ENCODE measurements at regions not wholly inside any gene's neighbourhood (a gene's known extent, or its start where the extent isn't known, plus 50 kb on each side); places are given as distances from the start of the nearest gene placed in this dataset.

- intact Hi-C loops (cut with DNase I), result no loop called here
- no peak for DNase-seq (ENCODE audit: low spot score)
Measured at GRCh38 chr2:67234440-67234839, 162.7 kb upstream of the ETAA1 start.

GRCh38 chr2:67237288-67237687 is 159.8 kb upstream of the ETAA1 start:
- no peak for DNase-seq (ENCODE audit: low spot score)
- intact Hi-C loops (cut with DNase I), result no loop called here

DNA sequence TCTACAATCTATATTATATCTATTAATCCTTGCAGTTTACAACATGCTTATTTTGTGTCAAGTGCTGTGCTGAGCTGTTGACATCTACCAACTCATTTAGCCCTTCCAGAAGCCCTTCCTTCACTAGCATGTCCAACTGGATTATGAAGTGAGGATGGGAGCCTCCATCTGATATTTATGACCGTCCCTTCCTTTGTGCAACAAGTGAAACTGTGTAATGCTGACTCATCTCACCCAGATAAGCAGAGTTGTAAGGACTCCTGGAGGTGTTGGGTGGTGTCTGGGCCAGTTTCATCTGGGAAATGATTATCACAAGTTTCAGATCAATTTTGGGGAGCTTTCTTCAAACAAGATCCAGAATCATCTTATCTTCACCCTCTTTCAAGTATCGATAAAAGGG is 156.6 kb upstream of the ETAA1 start:
- intact Hi-C loops (cut with DNase I), result no loop called here
- no peak for DNase-seq (ENCODE audit: low spot score)

GRCh38 chr2:67241453-67241852 is 155.7 kb upstream of the ETAA1 start:
- DNase-seq (ENCODE audit: low spot score), result no peak
- intact Hi-C loops (cut with DNase I), result no loop called here

DNA sequence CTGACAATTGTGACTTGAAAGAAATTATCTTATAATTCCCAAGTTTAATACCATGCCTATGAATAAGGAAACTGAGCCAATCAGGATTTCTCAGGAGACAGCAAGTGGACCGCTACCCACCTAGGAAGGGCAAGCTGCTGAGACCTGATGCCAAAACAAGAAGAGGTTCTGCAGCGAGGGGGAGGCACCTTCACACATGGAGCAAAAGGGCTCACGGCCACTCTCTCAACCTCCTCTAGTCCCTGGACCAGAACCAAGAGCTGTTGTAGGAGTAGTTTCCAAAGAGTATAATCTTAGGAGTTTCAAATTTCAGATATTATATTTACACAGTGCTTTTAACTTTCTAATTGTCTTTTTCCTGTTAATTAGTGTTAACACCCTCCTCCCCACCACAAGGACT is 154.7 kb upstream of the ETAA1 start:
- DNase-seq (ENCODE audit: low spot score), result no peak
- intact Hi-C loops (cut with DNase I), result no loop called here

DNA sequence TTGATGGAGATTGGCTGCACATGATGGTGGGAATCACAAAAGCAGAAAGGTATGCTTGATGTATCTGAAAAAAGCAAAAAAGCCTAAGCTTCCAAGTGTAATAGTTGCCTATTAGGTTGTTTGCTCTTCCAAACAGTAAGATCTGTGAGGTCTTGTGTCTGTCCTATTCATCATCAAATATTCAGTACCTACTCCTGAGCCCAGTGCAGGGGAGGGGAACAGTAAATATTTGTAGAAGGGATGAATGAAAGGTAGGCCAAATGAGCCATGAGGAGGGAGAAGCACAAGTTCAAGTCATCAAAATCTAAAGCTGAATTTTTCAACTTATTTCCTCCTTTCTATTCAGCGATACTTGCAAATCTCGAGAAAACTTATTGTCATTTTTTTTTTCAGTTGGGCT is 153.2 kb upstream of the ETAA1 start:
- no peak for DNase-seq (ENCODE audit: low spot score)
- intact Hi-C loops (cut with DNase I), result no loop called here

- DNase-seq (ENCODE audit: low spot score), result no peak
- intact Hi-C loops (cut with DNase I), result no loop called here
Measured at GRCh38 chr2:67246791-67247190, 150.3 kb upstream of the ETAA1 start.

GRCh38 chr2:67251741-67252140 is 145.4 kb upstream of the ETAA1 start:
- intact Hi-C loops (cut with DNase I), result no loop called here
- DNase-seq (ENCODE audit: low spot score), result no peak

DNA sequence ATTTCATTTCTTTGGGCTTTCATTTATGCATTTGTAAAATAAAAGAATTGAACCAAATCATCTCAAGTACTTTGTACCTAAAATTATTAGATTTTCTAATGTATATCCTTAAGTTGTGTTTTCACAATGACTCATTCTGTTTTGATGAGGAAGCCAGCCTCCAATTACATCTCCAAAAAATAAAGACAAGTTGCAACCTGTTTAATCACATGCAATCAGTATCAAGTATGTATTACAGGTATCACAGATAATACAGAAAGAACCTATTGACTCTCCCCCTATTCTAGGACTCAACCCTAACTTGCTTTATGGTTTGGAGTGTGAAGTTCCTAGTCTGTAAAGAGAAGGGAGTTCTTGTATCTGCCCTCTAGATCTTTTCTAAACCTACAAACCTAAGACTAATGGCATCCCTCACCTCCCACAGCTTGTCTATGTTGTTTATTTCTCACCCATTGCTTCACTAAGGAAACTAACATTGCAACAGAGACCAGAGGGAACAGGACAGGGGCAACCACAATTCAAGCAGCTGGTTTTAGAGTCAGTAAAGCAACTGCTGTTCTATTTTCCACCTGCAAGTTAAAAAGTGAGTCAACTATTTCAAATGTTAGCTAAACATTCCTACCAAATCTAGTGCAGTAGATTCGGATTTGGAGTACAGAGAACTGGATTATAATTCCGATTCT is 141.1 kb upstream of the ETAA1 start:
- DNase-seq (ENCODE audit: low spot score), result no peak
- intact Hi-C loops (cut with DNase I), result no loop called here

DNA sequence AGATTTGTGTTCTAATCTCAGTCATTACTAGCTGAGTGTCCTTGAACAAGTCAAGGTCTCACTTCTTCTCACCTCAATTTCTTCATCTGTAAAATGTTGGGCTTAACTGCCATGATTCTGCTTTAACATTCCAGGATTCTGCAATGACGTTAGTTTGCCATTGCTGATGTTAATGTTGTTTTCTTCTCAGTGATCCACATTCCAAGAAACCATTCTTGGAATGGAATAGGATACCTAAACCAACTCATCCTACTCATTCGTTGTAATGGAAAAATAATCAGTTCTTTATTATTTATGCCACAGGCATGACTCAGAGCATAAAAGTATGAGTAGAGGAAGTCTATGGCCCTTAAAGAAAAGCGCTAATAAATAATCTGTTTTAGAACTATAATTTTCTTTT is 140.2 kb upstream of the ETAA1 start:
- DNase-seq (ENCODE audit: low spot score), result no peak
- intact Hi-C loops (cut with DNase I), result no loop called here

GRCh38 chr2:67258122-67258521 is 139.0 kb upstream of the ETAA1 start:
- DNase-seq (ENCODE audit: low spot score), result no peak
- intact Hi-C loops (cut with DNase I), result no loop called here

GRCh38 chr2:67258831-67259230 is 138.3 kb upstream of the ETAA1 start:
- intact Hi-C loops (cut with DNase I), result no loop called here
- DNase-seq (ENCODE audit: low spot score), result no peak

GRCh38 chr2:67259556-67260342 is 137.4 kb upstream of the ETAA1 start:
- intact Hi-C loops (cut with DNase I), result no loop called here
- no peak for DNase-seq (ENCODE audit: low spot score)

- DNase-seq (ENCODE audit: low spot score), result no peak
- intact Hi-C loops (cut with DNase I), result no loop called here
Measured at GRCh38 chr2:67260343-67261277, 136.5 kb upstream of the ETAA1 start.

- intact Hi-C loops (cut with DNase I), result no loop called here
- no peak for DNase-seq (ENCODE audit: low spot score)
Measured at GRCh38 chr2:67267241-67267640, 129.9 kb upstream of the ETAA1 start.

GRCh38 chr2:67268797-67269196 is 128.3 kb upstream of the ETAA1 start:
- no peak for DNase-seq (ENCODE audit: low spot score)
- intact Hi-C loops (cut with DNase I), result no loop called here

DNA sequence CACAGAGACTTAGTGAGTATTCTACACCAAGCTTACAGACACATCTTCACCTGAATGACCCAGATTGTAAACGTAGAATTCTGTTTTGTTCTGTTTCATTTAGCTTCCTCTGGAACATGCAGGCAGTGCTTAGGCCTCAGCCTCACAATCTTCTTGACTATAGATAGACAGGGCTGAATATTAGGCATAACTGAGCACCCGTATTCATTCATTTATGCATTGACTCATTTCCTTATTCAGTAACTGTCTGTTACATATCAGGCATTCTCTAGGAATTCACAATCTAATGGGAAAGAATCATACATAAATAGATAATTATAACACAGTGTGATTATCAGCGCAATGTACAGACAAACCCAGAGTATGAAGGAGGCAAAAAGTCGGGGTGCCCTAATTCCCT is 124.9 kb upstream of the ETAA1 start:
- no peak for DNase-seq (ENCODE audit: low spot score)
- intact Hi-C loops (cut with DNase I), result no loop called here

GRCh38 chr2:67277450-67277849 is 119.7 kb upstream of the ETAA1 start:
- intact Hi-C loops (cut with DNase I), result no loop called here
- DNase-seq (ENCODE audit: low spot score), result no peak

DNA sequence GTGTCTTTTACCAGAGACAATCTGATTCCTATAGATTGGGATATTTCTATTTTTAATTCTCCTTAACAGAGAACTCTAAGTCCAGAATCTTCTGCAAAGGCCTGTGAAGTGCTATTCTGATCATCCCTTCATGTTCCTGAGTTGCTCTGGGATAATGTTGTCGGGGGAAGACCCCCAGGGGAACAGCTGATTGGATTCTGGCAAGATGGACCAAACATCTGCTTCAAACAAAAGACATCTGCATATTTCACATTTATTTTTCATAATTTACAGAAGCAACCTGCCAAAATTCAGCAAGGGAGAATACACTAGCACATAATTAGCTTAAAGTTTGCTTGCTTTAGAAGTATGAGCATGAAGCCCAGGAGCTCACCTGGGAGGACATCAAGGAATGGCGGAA is 116.0 kb upstream of the ETAA1 start:
- no peak for DNase-seq (ENCODE audit: low spot score)

DNA sequence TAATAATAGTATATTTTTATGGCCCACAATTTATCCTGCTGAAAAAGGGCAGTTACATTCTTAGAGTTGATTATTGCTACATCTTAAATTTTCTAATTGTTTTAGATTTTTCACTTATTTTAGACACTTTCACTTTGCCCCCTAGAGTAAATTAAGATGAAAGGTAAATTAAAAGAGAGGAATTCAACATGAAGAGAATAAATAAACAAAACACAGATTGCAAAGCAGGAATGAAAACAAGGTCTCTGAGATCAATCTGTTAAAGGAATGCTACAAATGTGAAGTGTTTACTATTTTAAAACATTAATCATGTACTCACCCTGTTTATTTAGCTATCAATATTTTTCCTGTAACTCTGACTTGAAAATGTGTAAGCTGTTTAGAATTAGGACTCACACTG is 113.5 kb upstream of the ETAA1 start:
- DNase-seq (ENCODE audit: low spot score), result no peak
- intact Hi-C loops (cut with DNase I), result no loop called here

More for the DNA sequence above, 116.0 kb upstream of the ETAA1 start:
- intact Hi-C loops (cut with DNase I), result no loop called here

Data from cardiac septum (tissue), 1 donor.